Erythroblast (primary cell): ENCODE measurements at regions not wholly inside any gene's neighbourhood (a gene's known extent, or its start where the extent isn't known, plus 50 kb on each side); places are given as distances from the start of the nearest gene placed in this dataset.

Source experiments
- DNase-seq, 2 experiments: peaks; one replicate each; lab custom pipeline; 2025; lab: John Stamatoyannopoulos, UW
- GATA1 ChIP-seq: IDR thresholded peaks from 2 replicates; pipeline ENCODE4 v1.6.1; 2011; ENCODE audit warnings: low read depth, mild to moderate bottlenecking, control low read depth, low read length, moderate library complexity
- POLR2A ChIP-seq: IDR thresholded peaks from 2 replicates; pipeline ENCODE4 v1.6.1; 2011; ENCODE audit warnings: mild to moderate bottlenecking, low read length

- no peak for TF ChIP-seq GATA1
- no peak for TF ChIP-seq POLR2A
Measured at GRCh38 chr1:5563861-5564577, 428.2 kb downstream of the NPHP4 start.

GRCh38 chr1:5562769-5563168 is 429.5 kb downstream of the NPHP4 start:
- DNase-seq = no peak
- TF ChIP-seq POLR2A = no peak

More at GRCh38 chr1:5563861-5564577, 428.2 kb downstream of the NPHP4 start:
- DNase-seq = no peak

GRCh38 chr1:5562331-5562730 is 429.9 kb downstream of the NPHP4 start:
- TF ChIP-seq POLR2A (no peak), GATA1 (no peak)

GRCh38 chr1:5559078-5559477 is 433.1 kb downstream of the NPHP4 start:
- DNase-seq = no peak

More at GRCh38 chr1:5562331-5562730, 429.9 kb downstream of the NPHP4 start:
- no peak for DNase-seq

GRCh38 chr1:5555853-5556252 is 436.4 kb downstream of the NPHP4 start:
- DNase-seq = no peak
- no peak for TF ChIP-seq GATA1
- TF ChIP-seq POLR2A = no peak

More at GRCh38 chr1:5559078-5559477, 433.1 kb downstream of the NPHP4 start:
- no peak for TF ChIP-seq POLR2A
- no peak for TF ChIP-seq GATA1

GRCh38 chr1:5554784-5555183 is 437.4 kb downstream of the NPHP4 start:
- DNase-seq = no peak
- no peak for TF ChIP-seq GATA1

- DNase-seq = no peak
- TF ChIP-seq GATA1 (no peak), POLR2A (no peak)
Measured at GRCh38 chr1:5554111-5554510, 438.1 kb downstream of the NPHP4 start.

- TF ChIP-seq POLR2A (no peak), GATA1 (no peak)
- DNase-seq = no peak
Measured at GRCh38 chr1:5552787-5553484, 439.3 kb downstream of the NPHP4 start.

- TF ChIP-seq GATA1 = no peak
- TF ChIP-seq POLR2A = no peak
- DNase-seq = no peak
Measured at GRCh38 chr1:5551274-5551975, 440.8 kb downstream of the NPHP4 start.

GRCh38 chr1:5548266-5548665 is 444.0 kb downstream of the NPHP4 start:
- TF ChIP-seq GATA1 = no peak
- no peak for DNase-seq

- TF ChIP-seq POLR2A (no peak), GATA1 (no peak)
- DNase-seq = no peak
Measured at GRCh38 chr1:5543235-5543634, 449.0 kb downstream of the NPHP4 start.

- DNase-seq = no peak
- no peak for TF ChIP-seq POLR2A
- no peak for TF ChIP-seq GATA1
Measured at GRCh38 chr1:5532811-5533210, 459.4 kb downstream of the NPHP4 start.

GRCh38 chr1:5526822-5527551 is 465.2 kb downstream of the NPHP4 start:
- no peak for DNase-seq
- TF ChIP-seq GATA1 = no peak
- no peak for TF ChIP-seq POLR2A

GRCh38 chr1:5526385-5526750 is 465.9 kb downstream of the NPHP4 start:
- TF ChIP-seq POLR2A (no peak), GATA1 (no peak)
- no peak for DNase-seq
